Small intestine (tissue), 7 donors: ENCODE measurements at regions not wholly inside any gene's neighbourhood (a gene's known extent, or its start where the extent isn't known, plus 50 kb on each side); places are given as distances from the start of the nearest gene placed in this dataset.
"Not testable (repeated sequence)": the region's sequence is repeated elsewhere in the genome, so short reads cannot be mapped to it uniquely, and the experiment has no call there.

Experiments used
- DNase-seq, 2 donors: peaks; one replicate each; pipeline versions ENCODE4 v3.0.0 to v3.0.0-alpha.2; 2013
- FAIRE-seq: peaks from 2 replicates; lab custom pipeline; 2012; peaks lifted over from hg19 to GRCh38; lab: Jason Lieb, UNC
- H3K27ac ChIP-seq, 3 donors: one replicate each; pipeline ENCODE4 v1.5.1; 2013; ENCODE audit warnings: low read length in 2 of 3, mild to moderate bottlenecking in 2 of 3, control low read depth in 1 of 3, inconsistent platforms in 1 of 3, low read depth in 1 of 3, moderate library complexity in 1 of 3
- H3K27me3 ChIP-seq, 3 donors: one replicate each; pipeline ENCODE4 v1.6.1; 2013; ENCODE audit warnings: low read length in 3 of 3, inconsistent platforms in 1 of 3; ENCODE audit not compliant: control insufficient read depth in 3 of 3, insufficient read depth in 3 of 3
- H3K36me3 ChIP-seq, 3 donors: one replicate each; pipeline ENCODE4 v1.6.1; 2013; ENCODE audit warnings: low read length in 3 of 3, inconsistent platforms in 1 of 3, low read depth in 1 of 3, mild to moderate bottlenecking in 1 of 3, moderate library complexity in 1 of 3; ENCODE audit not compliant: control insufficient read depth in 3 of 3, insufficient read depth in 2 of 3
- H3K4me1 ChIP-seq, 3 donors: one replicate each; pipeline ENCODE4 v1.6.1; 2013; ENCODE audit warnings: low read length in 2 of 3, inconsistent platforms in 1 of 3, low read depth in 1 of 3, mild to moderate bottlenecking in 1 of 3, moderate library complexity in 1 of 3; ENCODE audit not compliant: control insufficient read depth in 3 of 3, insufficient read depth in 2 of 3
- H3K4me3 ChIP-seq, 3 donors: one replicate each; pipeline ENCODE4 v1.5.1; 2013; ENCODE audit warnings: low read length in 3 of 3, control low read depth in 1 of 3, inconsistent platforms in 1 of 3, low read depth in 1 of 3, mild to moderate bottlenecking in 1 of 3, moderate library complexity in 1 of 3
- H3K9me3 ChIP-seq, 2 donors: one replicate each; pipeline ENCODE4 v1.6.1; 2013; ENCODE audit warnings: low read depth in 1 of 2, low read length in 1 of 2; ENCODE audit not compliant: control insufficient read depth in 2 of 2, insufficient read depth in 1 of 2
- WGBS, 3 donors: extraction: QIAGEN DNeasy Blood & Tissue Kit; methylation state at CpG; one replicate each; pipeline ENCODE4 v1.1.7; 2013; 5-methylcytosine and 5-hydroxymethylcytosine counted together
- donor health status: healthy with polysubstance abuse.
- donor health status: control.
- donor health status: control.
- donor health status: Bipolar disorder and iron deficiency.
- donor health status: healthy.

- H3K27me3 ChIP-seq, H3K4me1 ChIP-seq, H3K36me3 ChIP-seq, H3K9me3 ChIP-seq, FAIRE-seq, DNase-seq, H3K27ac ChIP-seq, H3K4me3 ChIP-seq: not testable (repeated sequence)
- 91 to 96% (median 91%) methylated on average over 1 of the region's 1 CpG for WGBS, 3 donors
Measured at GRCh38 chr12:92056756-92057155, 88.9 kb downstream of the BTG1 start.

GRCh38 chr12:92056290-92056689, 89.4 kb downstream of the BTG1 start:
- WGBS, 3 donors: 78 to 93% (median 80%) methylated on average over 2 of the region's 2 CpGs
- DNase-seq (no peak), FAIRE-seq (no peak)
- Histone ChIP-seq H3K27ac (no peak overlapping the region), H3K9me3 (no peaks in the 10 kb centered on the region), H3K27me3 (no peaks in the 10 kb centered on the region), H3K4me3 (no peak overlapping the region), H3K36me3 (no peaks in the 10 kb centered on the region), H3K4me1 (peaks cover 0 to 2% (median 0%) of the 10 kb centered on the region in 3 donors)

- no peaks in the 10 kb centered on the region for H3K9me3 ChIP-seq
- DNase-seq (peak; percentile 21 to 67), FAIRE-seq (peak; percentile 36)
- no peak overlapping the region for H3K27ac ChIP-seq
- no peaks in the 10 kb centered on the region for H3K27me3 ChIP-seq
- H3K4me1 ChIP-seq: peaks cover 0 to 2% (median 0%) of the 10 kb centered on the region in 3 donors
- no peak overlapping the region for H3K4me3 ChIP-seq
- H3K36me3 ChIP-seq: no peaks in the 10 kb centered on the region
- 24 to 50% (median 31%) methylated on average over 4 of the region's 4 CpGs for WGBS, 3 donors
Measured at GRCh38 chr12:92055877-92056276, 89.8 kb downstream of the BTG1 start.

- Histone ChIP-seq H3K4me1 (peaks cover 0 to 2% (median 0%) of the 10 kb centered on the region in 3 donors), H3K9me3 (no peaks in the 10 kb centered on the region), H3K36me3 (no peaks in the 10 kb centered on the region), H3K27ac (no peak overlapping the region), H3K4me3 (no peak overlapping the region), H3K27me3 (no peaks in the 10 kb centered on the region)
- DNase-seq (no peak), FAIRE-seq (no peak)
- WGBS, 3 donors: 90 to 99% (median 98%) methylated on average over 2 of the region's 2 CpGs
Measured at GRCh38 chr12:92051441-92051840, 94.2 kb downstream of the BTG1 start.

GRCh38 chr12:92049403-92049802, 96.2 kb downstream of the BTG1 start:
- no peaks in the 10 kb centered on the region for H3K27me3 ChIP-seq
- no peak overlapping the region for H3K4me3 ChIP-seq
- 81 to 91% (median 89%) methylated on average over 3 of the region's 3 CpGs for WGBS, 3 donors
- no peaks in the 10 kb centered on the region for H3K9me3 ChIP-seq
- no peak overlapping the region for H3K27ac ChIP-seq
- H3K4me1 ChIP-seq: no peaks in the 10 kb centered on the region
- H3K36me3 ChIP-seq: no peaks in the 10 kb centered on the region
- no peak for DNase-seq
- FAIRE-seq: no peak

- Histone ChIP-seq H3K36me3 (no peaks in the 10 kb centered on the region), H3K27me3 (no peaks in the 10 kb centered on the region), H3K27ac (no peak overlapping the region), H3K4me1 (no peaks in the 10 kb centered on the region), H3K4me3 (no peak overlapping the region), H3K9me3 (no peaks in the 10 kb centered on the region)
- 86 to 95% (median 87%) methylated on average over 2 of the region's 2 CpGs for WGBS, 3 donors
- DNase-seq: no peak
- no peak for FAIRE-seq
Measured at GRCh38 chr12:92047393-92047826, 98.2 kb downstream of the BTG1 start.

GRCh38 chr12:92046557-92047392, 98.9 kb downstream of the BTG1 start:
- Histone ChIP-seq H3K36me3 (no peaks in the 10 kb centered on the region), H3K9me3 (no peaks in the 10 kb centered on the region), H3K27ac (no peak overlapping the region), H3K27me3 (no peaks in the 10 kb centered on the region), H3K4me1 (no peaks in the 10 kb centered on the region), H3K4me3 (no peak overlapping the region)
- DNase-seq (no peak), FAIRE-seq (no peak)
- 84 to 92% (median 84%) methylated on average over 7 of the region's 7 CpGs for WGBS, 3 donors

GRCh38 chr12:92045852-92046251, 99.8 kb downstream of the BTG1 start:
- FAIRE-seq (no peak), DNase-seq (no peak)
- Histone ChIP-seq H3K9me3 (no peaks in the 10 kb centered on the region), H3K36me3 (no peaks in the 10 kb centered on the region), H3K4me1 (no peaks in the 10 kb centered on the region), H3K4me3 (no peak overlapping the region), H3K27ac (no peak overlapping the region), H3K27me3 (no peaks in the 10 kb centered on the region)
- 64 to 88% (median 84%) methylated on average over 2 of the region's 2 CpGs for WGBS, 3 donors
